Naive thymus-derived CD4-positive, alpha-beta T cell (primary cell): ENCODE measurements at regions not wholly inside any gene's neighbourhood (a gene's known extent, or its start where the extent isn't known, plus 50 kb on each side); places are given as distances from the start of the nearest gene placed in this dataset.

ENCODE experiments used
- ATAC-seq: fragments of 150-1000 bp; cut with Tn5 transposase; 2 replicates; pipeline ENCODE4 v1.10.0; 2021; ENCODE audit warnings: mild to moderate bottlenecking, moderate library complexity
- CTCF ChIA-PET: fragments of 350-600 bp; sonication (Branson Sonifier 250); formaldehyde crosslinking; loops from one replicate; lab custom pipeline; 2021; ENCODE audit warnings: antibody characterized with exemption; lab: Charles Lee
- POLR2A ChIA-PET: fragments of 350-600 bp; sonication (Branson Sonifier 250); formaldehyde crosslinking; loops from one replicate; lab custom pipeline; 2021; ENCODE audit warnings: antibody characterized with exemption, inconsistent platforms; lab: Charles Lee
- DNase-seq, 9 donors: peaks; one replicate each; pipeline versions ENCODE4 v3.0.0 to v3.0.0-alpha.2; 2020 to 2022; ENCODE audit warnings: mixed read lengths in 1 of 9
- H3K27ac ChIP-seq: one replicate; pipeline ENCODE4 v1.7.0; 2013; ENCODE audit warnings: mild to moderate bottlenecking, low read depth, low read length, moderate library complexity
- H3K27me3 ChIP-seq, 2 donors: one replicate each; pipeline ENCODE4 v1.7.0; 2013; ENCODE audit warnings: low read length in 2 of 2, mild to moderate bottlenecking in 2 of 2, moderate library complexity in 2 of 2; ENCODE audit not compliant: control insufficient read depth in 2 of 2, insufficient read depth in 2 of 2
- H3K36me3 ChIP-seq, 3 experiments: 1 replicate in 2 of 3; 2 replicates in 1 of 3; pipeline ENCODE4 v1.7.0; 2013; ENCODE audit warnings: low read length in 3 of 3, mild to moderate bottlenecking in 3 of 3, moderate library complexity in 1 of 3; ENCODE audit not compliant: insufficient read depth in 3 of 3, control insufficient read depth in 2 of 3
- H3K4me1 ChIP-seq, 2 donors: one replicate each; pipeline ENCODE4 v1.7.0; 2013; ENCODE audit warnings: low read length in 2 of 2, mild to moderate bottlenecking in 2 of 2, moderate library complexity in 1 of 2; ENCODE audit not compliant: control insufficient read depth in 2 of 2, insufficient read depth in 2 of 2
- H3K4me3 ChIP-seq: 2 replicates; pipeline ENCODE4 v1.7.0; 2013; ENCODE audit warnings: mild to moderate bottlenecking, low read length
- H3K9me3 ChIP-seq, 3 experiments: 1 replicate in 2 of 3; 2 replicates in 1 of 3; pipeline ENCODE4 v1.7.0; 2013; ENCODE audit warnings: low read length in 3 of 3; ENCODE audit not compliant: control insufficient read depth in 2 of 3
- H3K27ac Mint-ChIP-seq, 9 donors: one replicate each; pipeline ENCODE4 v1.8.0; 2020 to 2022; ENCODE audit warnings: mixed read lengths in 9 of 9, mild to moderate bottlenecking in 8 of 9, moderate library complexity in 5 of 9, inconsistent platforms in 2 of 9
- H3K27me3 Mint-ChIP-seq, 5 donors: one replicate each; pipeline ENCODE4 v1.8.0; 2021 to 2022; ENCODE audit warnings: mixed read lengths in 5 of 5, mild to moderate bottlenecking in 1 of 5
- H3K36me3 Mint-ChIP-seq, 5 donors: one replicate each; pipeline ENCODE4 v1.8.0; 2020 to 2022; ENCODE audit warnings: mixed read lengths in 5 of 5, mild to moderate bottlenecking in 3 of 5, inconsistent platforms in 1 of 5
- H3K4me1 Mint-ChIP-seq, 7 donors: one replicate each; pipeline ENCODE4 v1.8.0; 2020 to 2022; ENCODE audit warnings: mixed read lengths in 7 of 7, mild to moderate bottlenecking in 3 of 7, inconsistent platforms in 1 of 7
- H3K4me3 Mint-ChIP-seq, 10 donors: one replicate each; pipeline ENCODE4 v1.8.0; 2020 to 2022; ENCODE audit warnings: mild to moderate bottlenecking in 10 of 10, mixed read lengths in 10 of 10, moderate library complexity in 6 of 10, inconsistent platforms in 2 of 10
- H3K9me3 Mint-ChIP-seq, 11 donors: one replicate each; pipeline ENCODE4 v1.8.0; 2020 to 2022; ENCODE audit warnings: mixed read lengths in 11 of 11, mild to moderate bottlenecking in 4 of 11, inconsistent platforms in 1 of 11, moderate library complexity in 1 of 11
- intact Hi-C, 2 donors: fragments of 100-400 bp; cut with micrococcal nuclease; formaldehyde crosslinking; loops; one replicate each; pipeline ENCODE4 v1.15.1; 2023

DNA sequence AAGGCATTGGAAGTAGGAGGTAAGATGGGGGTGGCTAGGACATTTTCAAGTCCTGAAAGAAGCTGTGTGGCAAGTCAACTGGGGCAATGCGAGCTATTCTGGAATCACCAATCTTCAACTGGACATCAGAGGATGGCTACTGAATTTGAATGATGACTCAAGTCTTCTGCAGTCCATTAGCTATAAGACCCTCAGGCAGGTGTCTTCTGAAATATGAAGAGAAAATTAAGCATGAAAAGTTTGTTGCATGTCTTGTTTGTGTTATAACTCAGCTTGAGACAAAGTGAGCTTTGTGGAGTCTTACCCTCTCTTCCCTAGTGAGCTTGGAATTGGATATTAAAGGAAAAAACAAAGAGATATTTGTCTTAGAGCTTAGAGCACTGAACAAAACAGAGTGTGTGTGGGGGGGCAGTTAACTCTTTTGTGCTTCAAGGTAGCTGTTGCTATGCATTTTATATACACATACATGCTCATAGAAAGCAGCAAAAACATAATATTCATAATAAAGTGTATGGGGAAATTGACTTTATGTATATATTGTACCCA, 979.1 kb downstream of the MCTP2 start:
- ATAC-seq = no peak
- intact Hi-C loops = no loop called here

DNA sequence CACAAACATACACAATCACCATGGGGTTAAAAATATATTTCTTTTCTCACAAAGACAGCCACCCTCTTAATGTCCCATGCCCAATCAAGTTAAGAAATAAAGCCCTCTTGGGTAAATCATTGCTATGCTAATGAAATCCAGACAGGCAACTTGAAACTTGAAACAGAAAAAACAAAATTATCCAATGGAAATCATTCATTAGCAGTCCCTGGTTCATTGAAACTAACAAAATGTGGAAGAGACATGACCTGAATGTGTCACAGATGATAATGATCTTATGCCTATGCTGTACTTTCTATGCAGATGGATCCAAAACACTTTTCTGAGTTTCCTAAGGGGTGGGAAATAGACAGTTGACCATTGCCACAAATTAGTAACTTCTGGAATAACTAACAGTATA, 983.7 kb downstream of the MCTP2 start:
- Mint-ChIP-seq H3K27ac (no peak overlapping the region), H3K4me1 (no peaks in the 10 kb centered on the region), H3K9me3 (peaks cover 0 to 27% (median 4%) of the 10 kb centered on the region in 11 donors), H3K4me3 (no peak overlapping the region), H3K36me3 (no peaks in the 10 kb centered on the region), H3K27me3 (peaks cover 0 to 9% (median 3%) of the 10 kb centered on the region in 5 donors)
- no peak overlapping the region for H3K4me3 ChIP-seq
- DNase-seq (no peak), ATAC-seq (no peak)
- no peaks in the 10 kb centered on the region for H3K9me3 ChIP-seq
- no peaks in the 10 kb centered on the region for H3K27me3 ChIP-seq
- ChIA-PET CTCF (no interaction called here), POLR2A (no interaction called here)
- H3K27ac ChIP-seq = no peak overlapping the region
- no peaks in the 10 kb centered on the region for H3K36me3 ChIP-seq
- no peaks in the 10 kb centered on the region for H3K4me1 ChIP-seq
- intact Hi-C loops = no loop called here

More for the DNA sequence above, 979.1 kb downstream of the MCTP2 start:
- POLR2A ChIA-PET = no interaction called here
- Histone ChIP-seq H3K4me3 (no peak overlapping the region), H3K27ac (no peak overlapping the region), H3K9me3 (no peaks in the 10 kb centered on the region), H3K27me3 (no peaks in the 10 kb centered on the region), H3K4me1 (no peaks in the 10 kb centered on the region), H3K36me3 (no peaks in the 10 kb centered on the region)
- Mint-ChIP-seq H3K9me3 (peaks cover 4 to 32% (median 11%) of the 10 kb centered on the region in 11 donors), H3K27ac (no peak overlapping the region), H3K27me3 (peaks cover 0 to 10% (median 0%) of the 10 kb centered on the region in 5 donors), H3K36me3 (no peaks in the 10 kb centered on the region), H3K4me1 (no peaks in the 10 kb centered on the region), H3K4me3 (no peak overlapping the region)
- DNase-seq = no peak
- CTCF ChIA-PET = no interaction called here

DNA sequence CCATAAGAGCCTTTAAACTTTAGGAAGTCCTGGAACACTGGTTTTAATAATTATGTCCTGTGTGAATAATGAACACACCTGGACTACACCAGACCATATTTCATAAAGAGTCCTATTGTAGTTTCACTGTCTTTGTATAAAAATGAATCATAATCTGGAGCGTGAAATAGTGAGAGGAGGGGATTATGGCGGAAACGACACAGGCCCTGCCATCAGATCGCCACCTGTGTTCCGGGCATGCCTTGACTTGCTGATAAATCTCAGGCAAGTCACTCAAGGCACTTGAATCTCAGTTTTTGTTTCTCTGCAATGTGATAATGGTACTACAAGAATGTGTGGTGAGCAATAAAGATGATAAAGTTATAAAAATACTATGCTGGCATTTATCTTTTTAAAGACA, 995.5 kb downstream of the MCTP2 start:
- POLR2A ChIA-PET = no interaction called here
- Histone ChIP-seq H3K4me3 (no peak overlapping the region), H3K27ac (no peak overlapping the region), H3K27me3 (no peaks in the 10 kb centered on the region), H3K36me3 (no peaks in the 10 kb centered on the region), H3K4me1 (no peaks in the 10 kb centered on the region), H3K9me3 (peaks cover 0 to 5% (median 0%) of the 10 kb centered on the region in 3 experiments)
- peaks cover 0 to 2% (median 0%) of the 10 kb centered on the region in 7 donors for H3K4me1 Mint-ChIP-seq
- no peaks in the 10 kb centered on the region for H3K36me3 Mint-ChIP-seq
- no peak for ATAC-seq
- CTCF ChIA-PET = no interaction called here
- H3K9me3 Mint-ChIP-seq = peaks cover 5 to 34% (median 17%) of the 10 kb centered on the region in 11 donors
- H3K27me3 Mint-ChIP-seq = peaks cover 0 to 52% (median 32%) of the 10 kb centered on the region in 5 donors
- no peak overlapping the region for H3K4me3 Mint-ChIP-seq
- intact Hi-C loops = no loop called here
- DNase-seq = no peak
- no peak overlapping the region for H3K27ac Mint-ChIP-seq

DNA sequence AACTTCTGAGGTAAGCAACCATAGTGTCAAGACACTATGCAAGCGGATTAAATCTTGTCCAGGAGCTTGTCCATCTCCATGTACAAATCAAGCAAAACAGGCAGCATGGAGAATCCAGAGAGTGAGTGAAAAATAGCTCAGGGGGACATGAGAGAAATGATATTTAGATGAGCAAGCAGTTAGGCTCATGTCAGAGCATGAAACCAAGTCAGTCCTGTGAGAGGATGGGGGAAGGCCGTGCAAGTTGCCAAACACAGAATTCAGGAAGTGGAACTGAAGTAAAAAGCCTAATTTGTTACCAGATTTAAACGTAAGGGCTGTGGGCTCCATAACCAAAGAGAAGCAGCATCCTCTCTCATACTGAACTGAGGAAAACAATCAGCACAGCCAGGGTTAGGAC, 995.9 kb downstream of the MCTP2 start:
- intact Hi-C loops = no loop called here
- H3K27ac ChIP-seq = no peak overlapping the region

DNA sequence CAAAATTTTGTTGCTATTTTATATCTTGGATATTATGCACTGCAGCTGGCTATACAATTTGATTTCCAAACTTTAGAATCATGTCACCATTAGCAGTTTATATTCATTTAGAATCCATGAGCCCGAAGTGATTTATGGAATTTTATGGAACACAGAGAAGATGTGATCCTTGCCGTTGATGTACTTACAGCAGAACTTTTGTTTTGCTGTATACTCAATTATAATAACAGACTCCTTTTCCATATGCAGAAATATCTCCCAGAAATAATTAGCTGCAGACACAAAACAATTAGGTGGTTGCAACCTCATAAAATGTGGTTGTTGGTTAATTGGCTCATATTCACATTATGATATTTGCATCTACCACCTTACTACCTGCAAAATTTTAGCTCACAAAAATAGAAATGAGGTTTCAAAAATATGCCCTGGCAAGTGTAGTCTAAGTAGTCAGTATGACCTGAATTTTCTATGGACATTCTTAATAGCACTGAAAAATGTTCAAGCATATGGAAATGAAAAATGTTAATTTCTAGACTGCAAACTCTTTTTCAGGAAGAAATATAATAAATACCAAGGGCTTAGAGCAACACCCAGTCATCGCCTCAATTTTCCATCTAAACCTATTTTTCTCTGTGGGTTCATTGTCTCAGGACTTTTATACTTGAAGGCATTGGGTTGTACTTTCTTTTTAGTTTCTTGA, 997.6 kb downstream of the MCTP2 start:
- intact Hi-C loops = no loop called here
- no peak overlapping the region for H3K27ac ChIP-seq
- ChIA-PET POLR2A (no interaction called here), CTCF (no interaction called here)
- no peak for DNase-seq
- Mint-ChIP-seq H3K27me3 (peaks cover 0 to 54% (median 42%) of the 10 kb centered on the region in 5 donors), H3K27ac (no peak overlapping the region), H3K4me3 (no peak overlapping the region), H3K36me3 (no peaks in the 10 kb centered on the region), H3K4me1 (peaks cover 0 to 2% (median 0%) of the 10 kb centered on the region in 7 donors), H3K9me3 (peaks cover 5 to 34% (median 15%) of the 10 kb centered on the region in 11 donors)
- no peak overlapping the region for H3K4me3 ChIP-seq
- peaks cover 0 to under 1% (median 0%) of the 10 kb centered on the region in 3 experiments for H3K9me3 ChIP-seq
- H3K36me3 ChIP-seq = no peaks in the 10 kb centered on the region
- H3K27me3 ChIP-seq = no peaks in the 10 kb centered on the region
- H3K4me1 ChIP-seq = no peaks in the 10 kb centered on the region
- ATAC-seq = no peak

More for the DNA sequence above, 995.9 kb downstream of the MCTP2 start:
- Histone ChIP-seq H3K9me3 (peaks cover 0 to 5% (median 0%) of the 10 kb centered on the region in 3 experiments), H3K4me3 (no peak overlapping the region), H3K36me3 (no peaks in the 10 kb centered on the region), H3K27me3 (no peaks in the 10 kb centered on the region), H3K4me1 (no peaks in the 10 kb centered on the region)
- ATAC-seq = no peak
- peaks cover 5 to 34% (median 15%) of the 10 kb centered on the region in 11 donors for H3K9me3 Mint-ChIP-seq
- no peak overlapping the region for H3K27ac Mint-ChIP-seq
- no peak for DNase-seq
- H3K36me3 Mint-ChIP-seq = no peaks in the 10 kb centered on the region
- H3K4me1 Mint-ChIP-seq = peaks cover 0 to 2% (median 0%) of the 10 kb centered on the region in 7 donors
- ChIA-PET CTCF (no interaction called here), POLR2A (no interaction called here)
- no peak overlapping the region for H3K4me3 Mint-ChIP-seq
- H3K27me3 Mint-ChIP-seq = peaks cover 0 to 54% (median 36%) of the 10 kb centered on the region in 5 donors

DNA sequence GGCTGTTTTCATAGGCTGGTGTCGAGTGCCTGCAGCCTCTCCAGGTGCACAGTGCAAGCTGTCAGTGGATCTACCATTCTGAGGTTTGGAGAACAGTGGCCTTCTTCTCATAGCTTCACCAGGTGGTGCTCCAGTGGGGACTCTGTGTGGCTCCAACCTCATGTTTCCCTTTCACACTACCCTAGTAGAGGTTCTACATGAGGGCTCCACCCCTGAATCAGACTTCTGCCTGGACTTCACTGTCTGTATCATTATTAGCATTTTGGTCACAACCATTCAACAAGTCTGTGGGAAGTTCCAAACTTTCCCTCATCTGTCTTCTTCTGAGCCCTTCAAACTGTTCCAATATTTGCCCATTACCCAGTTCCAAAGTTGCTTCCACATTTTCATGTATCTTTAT, 1003.7 kb downstream of the MCTP2 start:
- ATAC-seq (no peak), DNase-seq (no peak)
- H3K4me3 ChIP-seq = no peak overlapping the region
- Mint-ChIP-seq H3K27me3 (peaks cover 0 to 32% (median 24%) of the 10 kb centered on the region in 5 donors), H3K4me1 (peaks cover 0 to 2% (median 0%) of the 10 kb centered on the region in 7 donors), H3K9me3 (peaks cover 10 to 48% (median 20%) of the 10 kb centered on the region in 11 donors), H3K27ac (no peak overlapping the region), H3K4me3 (no peak overlapping the region), H3K36me3 (no peaks in the 10 kb centered on the region)
- no peak overlapping the region for H3K27ac ChIP-seq
- no peaks in the 10 kb centered on the region for H3K36me3 ChIP-seq
- intact Hi-C loops = no loop called here
- peaks cover 0 to 9% (median 0%) of the 10 kb centered on the region in 3 experiments for H3K9me3 ChIP-seq
- no peaks in the 10 kb centered on the region for H3K4me1 ChIP-seq
- CTCF ChIA-PET = no interaction called here
- POLR2A ChIA-PET = no interaction called here
- no peaks in the 10 kb centered on the region for H3K27me3 ChIP-seq
